H1 (cell line): ENCODE measurements at regions not wholly inside any gene's neighbourhood (a gene's known extent, or its start where the extent isn't known, plus 50 kb on each side); places are given as distances from the start of the nearest gene placed in this dataset.

Experiments used
- SP2 ChIP-seq: IDR thresholded peaks from 2 replicates; pipeline ENCODE4 v1.6.1; 2012; ENCODE audit warnings: mild to moderate bottlenecking, low read length, inconsistent platforms
- SUZ12 ChIP-seq: fragments of 200-600 bp; sonication (generic); IDR thresholded peaks from 2 replicates; pipeline ENCODE4 v1.6.1; 2012; ENCODE audit warnings: mild to moderate bottlenecking, inconsistent platforms, low read length, moderate library complexity, mixed read lengths

GRCh38 chr5:111580956-111581355 lies 68.6 kb upstream of the STARD4 start (continued):
- TF ChIP-seq SUZ12 (no peak), SP2 (no peak)
